ENCODE measurements at regions not wholly inside any gene's neighbourhood (a gene's known extent, or its start where the extent isn't known, plus 50 kb on each side); places are given as distances from the start of the nearest gene placed in this dataset.

DNA sequence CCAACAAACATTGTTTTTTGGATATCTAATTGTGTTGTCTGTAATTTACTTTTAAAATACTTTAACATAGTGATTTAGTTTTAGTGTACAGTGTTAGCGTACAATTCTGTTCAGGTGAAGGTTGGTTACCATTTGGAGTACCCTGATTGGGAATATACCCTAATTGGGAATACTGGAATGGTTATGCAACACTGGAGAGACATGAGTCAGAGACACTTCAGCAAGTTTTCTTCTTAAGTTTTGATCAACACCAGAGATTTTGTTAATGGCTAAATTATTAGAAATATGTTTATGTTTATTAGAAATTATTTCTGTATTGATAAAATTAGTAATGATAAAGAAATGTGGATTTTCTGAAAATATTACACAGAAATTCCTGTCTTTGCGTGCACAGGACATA is 100.3 kb upstream of the NABP1 start:
- in situ Hi-C loops (cut with HindIII; ENCODE audit: low pct_unique_long_range_greater_than_20kb, low sequenced_read_pairs), result no loop called here
- POLR2A ChIA-PET, result no interaction called here
- CTCF ChIA-PET, result no interaction called here

DNA sequence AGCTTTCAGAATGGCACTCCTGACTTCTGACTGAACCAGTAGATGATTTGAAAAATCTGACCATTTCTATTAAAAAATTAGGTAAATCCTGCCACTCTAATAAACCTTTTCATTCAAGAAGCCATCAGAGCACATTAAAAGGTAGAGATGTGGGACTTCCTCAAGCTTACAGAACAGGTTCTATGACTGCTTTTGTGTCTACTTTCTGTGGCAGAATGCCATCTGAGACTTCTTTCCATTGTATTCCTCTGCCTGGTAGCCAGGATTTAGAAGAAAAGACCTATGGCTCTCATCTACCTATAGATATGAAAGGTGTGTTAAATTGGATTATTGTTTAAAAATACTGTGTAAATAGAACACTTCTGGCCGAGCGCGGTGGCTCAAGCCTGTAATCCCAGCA is 99.9 kb upstream of the NABP1 start:
- H3K4me3 ChIP-seq (ENCODE audit: low read depth in 2 of 2, low read length in 2 of 2), result no peak overlapping the region
- ATAC-seq (no peak), DNase-seq (ENCODE audit: low read depth, low spot score) (no peak)
- POLR2A ChIA-PET, result no interaction called here
- CTCF ChIA-PET, result interaction anchor here (0.7 kb wide), 1 partner anchor 156 kb away, joined by 6 read pairs; no protein-coding TSS in a partner anchor
- BruUV-seq (replicated peaks), result no TSS peak
- H3K36me3 ChIP-seq (ENCODE audit: control insufficient read depth, insufficient read depth, low read length), result no peaks in the 10 kb centered on the region
- H3K4me1 ChIP-seq (ENCODE audit: control insufficient read depth, insufficient read depth, low read length), result no peaks in the 10 kb centered on the region
- H3K27me3 ChIP-seq (ENCODE audit: control insufficient read depth, insufficient read depth, low read length), result no peaks in the 10 kb centered on the region
- H3K9me3 ChIP-seq (ENCODE audit: control insufficient read depth, insufficient read depth, low read depth, low read length), result no peaks in the 10 kb centered on the region
- TF ChIP-seq, protein P1, sequence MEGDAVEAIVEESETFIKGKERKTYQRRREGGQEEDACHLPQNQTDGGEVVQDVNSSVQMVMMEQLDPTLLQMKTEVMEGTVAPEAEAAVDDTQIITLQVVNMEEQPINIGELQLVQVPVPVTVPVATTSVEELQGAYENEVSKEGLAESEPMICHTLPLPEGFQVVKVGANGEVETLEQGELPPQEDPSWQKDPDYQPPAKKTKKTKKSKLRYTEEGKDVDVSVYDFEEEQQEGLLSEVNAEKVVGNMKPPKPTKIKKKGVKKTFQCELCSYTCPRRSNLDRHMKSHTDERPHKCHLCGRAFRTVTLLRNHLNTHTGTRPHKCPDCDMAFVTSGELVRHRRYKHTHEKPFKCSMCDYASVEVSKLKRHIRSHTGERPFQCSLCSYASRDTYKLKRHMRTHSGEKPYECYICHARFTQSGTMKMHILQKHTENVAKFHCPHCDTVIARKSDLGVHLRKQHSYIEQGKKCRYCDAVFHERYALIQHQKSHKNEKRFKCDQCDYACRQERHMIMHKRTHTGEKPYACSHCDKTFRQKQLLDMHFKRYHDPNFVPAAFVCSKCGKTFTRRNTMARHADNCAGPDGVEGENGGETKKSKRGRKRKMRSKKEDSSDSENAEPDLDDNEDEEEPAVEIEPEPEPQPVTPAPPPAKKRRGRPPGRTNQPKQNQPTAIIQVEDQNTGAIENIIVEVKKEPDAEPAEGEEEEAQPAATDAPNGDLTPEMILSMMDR (IDR thresholded peaks at IDR 0.05), result no peak
- TF ChIP-seq TCF7L2 (IDR thresholded peaks at IDR 0.05; ENCODE audit: low read depth, low read length) (no peak), POLR2AphosphoS5 (IDR thresholded peaks at IDR 0.05; ENCODE audit: low read depth, low read length) (no peak), SIN3A (IDR thresholded peaks at IDR 0.05; ENCODE audit: borderline replicate concordance, insufficient read depth, low read depth, low read length) (no peak)
- TF ChIP-seq, protein P2, sequence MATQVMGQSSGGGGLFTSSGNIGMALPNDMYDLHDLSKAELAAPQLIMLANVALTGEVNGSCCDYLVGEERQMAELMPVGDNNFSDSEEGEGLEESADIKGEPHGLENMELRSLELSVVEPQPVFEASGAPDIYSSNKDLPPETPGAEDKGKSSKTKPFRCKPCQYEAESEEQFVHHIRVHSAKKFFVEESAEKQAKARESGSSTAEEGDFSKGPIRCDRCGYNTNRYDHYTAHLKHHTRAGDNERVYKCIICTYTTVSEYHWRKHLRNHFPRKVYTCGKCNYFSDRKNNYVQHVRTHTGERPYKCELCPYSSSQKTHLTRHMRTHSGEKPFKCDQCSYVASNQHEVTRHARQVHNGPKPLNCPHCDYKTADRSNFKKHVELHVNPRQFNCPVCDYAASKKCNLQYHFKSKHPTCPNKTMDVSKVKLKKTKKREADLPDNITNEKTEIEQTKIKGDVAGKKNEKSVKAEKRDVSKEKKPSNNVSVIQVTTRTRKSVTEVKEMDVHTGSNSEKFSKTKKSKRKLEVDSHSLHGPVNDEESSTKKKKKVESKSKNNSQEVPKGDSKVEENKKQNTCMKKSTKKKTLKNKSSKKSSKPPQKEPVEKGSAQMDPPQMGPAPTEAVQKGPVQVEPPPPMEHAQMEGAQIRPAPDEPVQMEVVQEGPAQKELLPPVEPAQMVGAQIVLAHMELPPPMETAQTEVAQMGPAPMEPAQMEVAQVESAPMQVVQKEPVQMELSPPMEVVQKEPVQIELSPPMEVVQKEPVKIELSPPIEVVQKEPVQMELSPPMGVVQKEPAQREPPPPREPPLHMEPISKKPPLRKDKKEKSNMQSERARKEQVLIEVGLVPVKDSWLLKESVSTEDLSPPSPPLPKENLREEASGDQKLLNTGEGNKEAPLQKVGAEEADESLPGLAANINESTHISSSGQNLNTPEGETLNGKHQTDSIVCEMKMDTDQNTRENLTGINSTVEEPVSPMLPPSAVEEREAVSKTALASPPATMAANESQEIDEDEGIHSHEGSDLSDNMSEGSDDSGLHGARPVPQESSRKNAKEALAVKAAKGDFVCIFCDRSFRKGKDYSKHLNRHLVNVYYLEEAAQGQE (IDR thresholded peaks at IDR 0.05; ENCODE audit: insufficient read depth in 1 of 2, low read depth in 2 of 2, low read length in 1 of 2), result no peak
- in situ Hi-C loops (cut with HindIII; ENCODE audit: low pct_unique_long_range_greater_than_20kb, low sequenced_read_pairs), result no loop called here
- H3K27ac ChIP-seq (ENCODE audit: low read length), result no peak overlapping the region
- intact Hi-C loops (cut with micrococcal nuclease; ENCODE audit: unreplicated experiment), result no loop called here

More for the DNA sequence above, 100.3 kb upstream of the NABP1 start:
- intact Hi-C loops (cut with micrococcal nuclease; ENCODE audit: unreplicated experiment), result no loop called here
- no peak for DNase-seq (ENCODE audit: low read depth, low spot score)
- Histone ChIP-seq H3K36me3 (ENCODE audit: control insufficient read depth, insufficient read depth, low read length) (no peaks in the 10 kb centered on the region), H3K4me3 (ENCODE audit: low read depth in 2 of 2, low read length in 2 of 2) (no peak overlapping the region), H3K9me3 (ENCODE audit: control insufficient read depth, insufficient read depth, low read depth, low read length) (no peaks in the 10 kb centered on the region), H3K4me1 (ENCODE audit: control insufficient read depth, insufficient read depth, low read length) (no peaks in the 10 kb centered on the region), H3K27me3 (ENCODE audit: control insufficient read depth, insufficient read depth, low read length) (no peaks in the 10 kb centered on the region), H3K27ac (ENCODE audit: low read length) (no peak overlapping the region)
- no peak for ATAC-seq
- BruUV-seq (replicated peaks), result no TSS peak
- TF ChIP-seq SIN3A (IDR thresholded peaks at IDR 0.05; ENCODE audit: borderline replicate concordance, insufficient read depth, low read depth, low read length) (no peak), TCF7L2 (IDR thresholded peaks at IDR 0.05; ENCODE audit: low read depth, low read length) (no peak), POLR2AphosphoS5 (IDR thresholded peaks at IDR 0.05; ENCODE audit: low read depth, low read length) (no peak)
- TF ChIP-seq, protein P1 (IDR thresholded peaks at IDR 0.05), result no peak

Data from Panc1 (cell line).